ENCODE measurements at regions not wholly inside any gene's neighbourhood (a gene's known extent, or its start where the extent isn't known, plus 50 kb on each side); places are given as distances from the start of the nearest gene placed in this dataset.
"Not testable (repeated sequence)": the region's sequence is repeated elsewhere in the genome, so short reads cannot be mapped to it uniquely, and the experiment has no call there.

GRCh38 chr3:125683067-125683829, 88.0 kb upstream of the OSBPL11 start:
- no peaks in the 10 kb centered on the region for H3K27me3 ChIP-seq (ENCODE audit: insufficient read depth, insufficient read length)
- H3K4me1 ChIP-seq (ENCODE audit: insufficient read depth, insufficient read length), result no peaks in the 10 kb centered on the region
- no peak for DNase-seq (ENCODE audit: low read depth, low spot score)
- TF ChIP-seq ZNF274 (IDR thresholded peaks at IDR 0.05; ENCODE audit: low read depth, low read length) (no peak), YY1 (IDR thresholded peaks at IDR 0.05; ENCODE audit: insufficient read depth, insufficient read length) (no peak), SUZ12 (IDR thresholded peaks at IDR 0.05; ENCODE audit: extremely low read depth, insufficient read depth, insufficient read length) (no peak)
- H3K9me3 ChIP-seq (ENCODE audit: insufficient read depth, low read length), result no peaks in the 10 kb centered on the region
- no peaks in the 10 kb centered on the region for H3K36me3 ChIP-seq (ENCODE audit: insufficient read depth, insufficient read length, low read length)
- no peak overlapping the region for H3K9ac ChIP-seq (ENCODE audit: insufficient read length, low read depth)
- no peak overlapping the region for H3K4me3 ChIP-seq (ENCODE audit: insufficient read length, low read depth)

GRCh38 chr3:125684199-125684598, 88.9 kb upstream of the OSBPL11 start:
- H3K9me3 ChIP-seq (ENCODE audit: insufficient read depth, low read length), result no peaks in the 10 kb centered on the region
- peak; percentile 55 for DNase-seq (ENCODE audit: low read depth, low spot score)
- H3K9ac ChIP-seq (ENCODE audit: insufficient read length, low read depth), result no peak overlapping the region
- no peak for TF ChIP-seq YY1 (IDR thresholded peaks at IDR 0.05; ENCODE audit: insufficient read depth, insufficient read length)
- no peak for TF ChIP-seq ZNF274 (IDR thresholded peaks at IDR 0.05; ENCODE audit: low read depth, low read length)
- no peak for TF ChIP-seq SUZ12 (IDR thresholded peaks at IDR 0.05; ENCODE audit: extremely low read depth, insufficient read depth, insufficient read length)
- H3K27me3 ChIP-seq (ENCODE audit: insufficient read depth, insufficient read length), result no peaks in the 10 kb centered on the region
- no peak overlapping the region for H3K4me3 ChIP-seq (ENCODE audit: insufficient read length, low read depth)
- H3K4me1 ChIP-seq (ENCODE audit: insufficient read depth, insufficient read length), result no peaks in the 10 kb centered on the region
- H3K36me3 ChIP-seq (ENCODE audit: insufficient read depth, insufficient read length, low read length), result no peaks in the 10 kb centered on the region

- H3K36me3 ChIP-seq (ENCODE audit: insufficient read depth, insufficient read length, low read length); H3K27me3 ChIP-seq (ENCODE audit: insufficient read depth, insufficient read length); H3K9me3 ChIP-seq (ENCODE audit: insufficient read depth, low read length); H3K4me3 ChIP-seq (ENCODE audit: insufficient read length, low read depth); H3K9ac ChIP-seq (ENCODE audit: insufficient read length, low read depth); H3K4me1 ChIP-seq (ENCODE audit: insufficient read depth, insufficient read length); DNase-seq (ENCODE audit: low read depth, low spot score): not testable (repeated sequence)
Observed at GRCh38 chr3:125685741-125686140, 90.4 kb upstream of the OSBPL11 start.

- Histone ChIP-seq H3K9me3 (ENCODE audit: insufficient read depth, low read length) (no peaks in the 10 kb centered on the region), H3K27me3 (ENCODE audit: insufficient read depth, insufficient read length) (no peaks in the 10 kb centered on the region), H3K9ac (ENCODE audit: insufficient read length, low read depth) (no peak overlapping the region), H3K36me3 (ENCODE audit: insufficient read depth, insufficient read length, low read length) (no peaks in the 10 kb centered on the region), H3K4me3 (ENCODE audit: insufficient read length, low read depth) (no peak overlapping the region), H3K4me1 (ENCODE audit: insufficient read depth, insufficient read length) (no peaks in the 10 kb centered on the region)
- DNase-seq (ENCODE audit: low read depth, low spot score), result no peak
- TF ChIP-seq YY1 (IDR thresholded peaks at IDR 0.05; ENCODE audit: insufficient read depth, insufficient read length) (no peak), ZNF274 (IDR thresholded peaks at IDR 0.05; ENCODE audit: low read depth, low read length) (no peak), SUZ12 (IDR thresholded peaks at IDR 0.05; ENCODE audit: extremely low read depth, insufficient read depth, insufficient read length) (no peak)
Observed at GRCh38 chr3:125692361-125692760, 97.1 kb upstream of the OSBPL11 start.

- H3K4me1 ChIP-seq (ENCODE audit: insufficient read depth, insufficient read length), result peaks cover 2% of the 10 kb centered on the region
- no peak for TF ChIP-seq SUZ12 (IDR thresholded peaks at IDR 0.05; ENCODE audit: extremely low read depth, insufficient read depth, insufficient read length)
- no peak for TF ChIP-seq YY1 (IDR thresholded peaks at IDR 0.05; ENCODE audit: insufficient read depth, insufficient read length)
- TF ChIP-seq ZNF274 (IDR thresholded peaks at IDR 0.05; ENCODE audit: low read depth, low read length), result no peak
- no peak overlapping the region for H3K4me3 ChIP-seq (ENCODE audit: insufficient read length, low read depth)
- no peak for DNase-seq (ENCODE audit: low read depth, low spot score)
- no peak overlapping the region for H3K9ac ChIP-seq (ENCODE audit: insufficient read length, low read depth)
- H3K27me3 ChIP-seq (ENCODE audit: insufficient read depth, insufficient read length), result no peaks in the 10 kb centered on the region
- no peaks in the 10 kb centered on the region for H3K9me3 ChIP-seq (ENCODE audit: insufficient read depth, low read length)
- no peaks in the 10 kb centered on the region for H3K36me3 ChIP-seq (ENCODE audit: insufficient read depth, insufficient read length, low read length)
Observed at GRCh38 chr3:125693887-125694286, 98.6 kb upstream of the OSBPL11 start.

GRCh38 chr3:125694761-125695294, 99.5 kb upstream of the OSBPL11 start:
- H3K9ac ChIP-seq (ENCODE audit: insufficient read length, low read depth), result no peak overlapping the region
- no peaks in the 10 kb centered on the region for H3K27me3 ChIP-seq (ENCODE audit: insufficient read depth, insufficient read length)
- TF ChIP-seq ZNF274 (IDR thresholded peaks at IDR 0.05; ENCODE audit: low read depth, low read length) (no peak), YY1 (IDR thresholded peaks at IDR 0.05; ENCODE audit: insufficient read depth, insufficient read length) (no peak), SUZ12 (IDR thresholded peaks at IDR 0.05; ENCODE audit: extremely low read depth, insufficient read depth, insufficient read length) (no peak)
- H3K4me1 ChIP-seq (ENCODE audit: insufficient read depth, insufficient read length), result peaks cover 2% of the 10 kb centered on the region
- no peak overlapping the region for H3K4me3 ChIP-seq (ENCODE audit: insufficient read length, low read depth)
- H3K9me3 ChIP-seq (ENCODE audit: insufficient read depth, low read length), result no peaks in the 10 kb centered on the region
- no peaks in the 10 kb centered on the region for H3K36me3 ChIP-seq (ENCODE audit: insufficient read depth, insufficient read length, low read length)
- no peak for DNase-seq (ENCODE audit: low read depth, low spot score)

- no peak for DNase-seq (ENCODE audit: low read depth, low spot score)
- Histone ChIP-seq H3K4me3 (ENCODE audit: insufficient read length, low read depth) (no peak overlapping the region), H3K9me3 (ENCODE audit: insufficient read depth, low read length) (no peaks in the 10 kb centered on the region), H3K36me3 (ENCODE audit: insufficient read depth, insufficient read length, low read length) (no peaks in the 10 kb centered on the region), H3K27me3 (ENCODE audit: insufficient read depth, insufficient read length) (no peaks in the 10 kb centered on the region), H3K4me1 (ENCODE audit: insufficient read depth, insufficient read length) (peaks cover 2% of the 10 kb centered on the region), H3K9ac (ENCODE audit: insufficient read length, low read depth) (no peak overlapping the region)
- no peak for TF ChIP-seq ZNF274 (IDR thresholded peaks at IDR 0.05; ENCODE audit: low read depth, low read length)
- no peak for TF ChIP-seq YY1 (IDR thresholded peaks at IDR 0.05; ENCODE audit: insufficient read depth, insufficient read length)
- TF ChIP-seq SUZ12 (IDR thresholded peaks at IDR 0.05; ENCODE audit: extremely low read depth, insufficient read depth, insufficient read length), result no peak
Observed at GRCh38 chr3:125695688-125696087, 100.4 kb upstream of the OSBPL11 start.

GRCh38 chr3:125697126-125697525, 101.8 kb upstream of the OSBPL11 start:
- not testable (repeated sequence) for H3K36me3 ChIP-seq (ENCODE audit: insufficient read depth, insufficient read length, low read length); DNase-seq (ENCODE audit: low read depth, low spot score); H3K9ac ChIP-seq (ENCODE audit: insufficient read length, low read depth); H3K27me3 ChIP-seq (ENCODE audit: insufficient read depth, insufficient read length); H3K4me1 ChIP-seq (ENCODE audit: insufficient read depth, insufficient read length); H3K4me3 ChIP-seq (ENCODE audit: insufficient read length, low read depth); H3K9me3 ChIP-seq (ENCODE audit: insufficient read depth, low read length)

GRCh38 chr3:125697979-125698640, 102.8 kb upstream of the OSBPL11 start:
- H3K4me1 ChIP-seq (ENCODE audit: insufficient read depth, insufficient read length); H3K4me3 ChIP-seq (ENCODE audit: insufficient read length, low read depth); H3K27me3 ChIP-seq (ENCODE audit: insufficient read depth, insufficient read length); H3K9ac ChIP-seq (ENCODE audit: insufficient read length, low read depth); H3K36me3 ChIP-seq (ENCODE audit: insufficient read depth, insufficient read length, low read length); H3K9me3 ChIP-seq (ENCODE audit: insufficient read depth, low read length); DNase-seq (ENCODE audit: low read depth, low spot score): not testable (repeated sequence)
